Spleen (tissue), 11 donors: ENCODE measurements at regions not wholly inside any gene's neighbourhood (a gene's known extent, or its start where the extent isn't known, plus 50 kb on each side); places are given as distances from the start of the nearest gene placed in this dataset.

Experiments used
- DNase-seq: peaks from one replicate; pipeline ENCODE4 v3.0.0-alpha.2; 2020
- H3K27ac ChIP-seq, 8 donors: fragments of 200-600 bp; sonication (generic) in 7 of 8; 1 replicate in 4 of 8; 2 replicates in 4 of 8; pipeline versions ENCODE4 v1.5.0 to v1.8.0; 2016 to 2021; ENCODE audit warnings: inconsistent platforms in 4 of 8, mild to moderate bottlenecking in 4 of 8, moderate library complexity in 1 of 8
- H3K27me3 ChIP-seq, 7 donors: fragments of 200-600 bp; sonication (generic) in 6 of 7; replicated peaks in 1 of 7; 1 replicate in 4 of 7; 2 replicates in 3 of 7; pipeline versions ENCODE4 v1.5.0 to v1.8.0; 2016 to 2021; ENCODE audit warnings: inconsistent platforms in 3 of 7, mild to moderate bottlenecking in 1 of 7
- H3K36me3 ChIP-seq, 6 donors: fragments of 200-600 bp; sonication (generic) in 5 of 6; 1 replicate in 4 of 6; 2 replicates in 2 of 6; pipeline versions ENCODE4 v1.5.0 to v1.8.0; 2016 to 2021; ENCODE audit warnings: inconsistent platforms in 2 of 6
- H3K4me1 ChIP-seq, 6 donors: fragments of 200-600 bp; sonication (generic) in 5 of 6; 1 replicate in 3 of 6; 2 replicates in 3 of 6; pipeline versions ENCODE4 v1.5.0 to v1.8.0; 2016 to 2021; ENCODE audit warnings: inconsistent platforms in 3 of 6
- H3K4me3 ChIP-seq, 8 donors: fragments of 200-600 bp; sonication (generic) in 7 of 8; 1 replicate in 4 of 8; 2 replicates in 4 of 8; pipeline versions ENCODE4 v1.5.0 to v1.8.0; 2016 to 2021; ENCODE audit warnings: inconsistent platforms in 4 of 8, mild to moderate bottlenecking in 4 of 8, moderate library complexity in 2 of 8
- H3K9me3 ChIP-seq, 8 donors: fragments of 200-600 bp; sonication (generic) in 7 of 8; 1 replicate in 4 of 8; 2 replicates in 4 of 8; pipeline versions ENCODE4 v1.5.0 to v1.8.0; 2016 to 2021; ENCODE audit warnings: inconsistent platforms in 4 of 8
- POLR2A ChIP-seq, 3 donors: fragments of 450-650 bp; IDR thresholded peaks; one replicate each; pipeline ENCODE4 v1.5.1; 2017; ENCODE audit warnings: antibody characterized with exemption in 3 of 3, mild to moderate bottlenecking in 1 of 3
- POLR2AphosphoS5 ChIP-seq, 3 donors: sonication (generic); formaldehyde crosslinking; IDR thresholded peaks; one replicate each; pipeline ENCODE4 v1.5.1; 2017; ENCODE audit warnings: antibody characterized with exemption in 3 of 3
- WGBS, 5 donors: extraction: QIAGEN DNeasy Blood & Tissue Kit in 3 of 5; methylation state at CpG; one replicate each; pipeline versions ENCODE4 v1.1.5 to v1.1.7; 2013 to 2018; 5-methylcytosine and 5-hydroxymethylcytosine counted together
- intact Hi-C: fragments of 100-400 bp; cut with DNase I; formaldehyde crosslinking; loops from one replicate; pipeline ENCODE4 v1.15.0; 2023; ENCODE audit warnings: low total_unique reads
- TF ChIP-seq, protein P1 (sequence below), 11 experiments: fragments of 200-600 bp in 7 of 11; fragments of 450-650 bp in 4 of 11; sonication (generic) in 4 of 11; IDR thresholded peaks in 8 of 11; conservative IDR thresholded peaks in 3 of 11; 1 replicate in 7 of 11; 2 replicates in 4 of 11; pipeline versions ENCODE4 v1.4.0 to v1.8.0; 2016 to 2021; ENCODE audit warnings: antibody characterized with exemption in 11 of 11, inconsistent platforms in 4 of 11, mild to moderate bottlenecking in 1 of 11
- donor health status: healthy with polysubstance abuse.
- donor health status: DM: no; HTN: no; CAD: no; lungs with moderate emphysema.
- donor health status: DM: no; HTN: no; CAD: no.
- donor health status: Bipolar disorder and iron deficiency.
- donor health status: healthy.
- donor health status: DM: no; HTN: no; CAD: no.
- donor health status: DM: yes; HTN: yes; CAD: no.

DNA sequence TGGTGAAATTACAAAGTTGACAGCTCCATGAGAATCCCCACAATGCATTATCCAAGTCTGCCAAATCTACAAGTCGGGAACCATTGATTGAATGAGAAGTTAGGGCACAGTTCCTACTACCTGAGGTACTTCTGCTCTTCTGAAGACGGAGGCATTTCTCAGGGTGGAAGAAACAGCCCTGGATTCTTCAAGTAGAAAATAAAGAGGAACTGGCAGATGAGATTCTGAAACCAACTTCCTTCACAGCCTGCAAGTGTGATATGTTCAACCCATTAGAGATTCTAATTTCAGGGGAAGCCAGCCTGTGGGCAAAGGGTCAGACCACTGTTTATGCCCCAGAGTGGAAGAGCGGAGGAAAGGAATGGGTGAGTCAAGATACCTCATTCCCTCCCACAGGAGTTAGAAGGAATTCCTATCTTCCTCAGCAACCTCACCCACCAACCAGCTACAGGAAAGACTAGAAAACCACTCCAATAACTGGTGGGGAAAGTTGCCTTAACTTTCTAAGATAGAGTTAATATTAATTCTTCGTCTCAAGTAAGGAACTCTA lies 50.5 kb upstream of the BMPER start:
- Histone ChIP-seq H3K9me3 (no peaks in the 10 kb centered on the region), H3K4me3 (no peak overlapping the region), H3K27ac (no peak overlapping the region), H3K36me3 (no peaks in the 10 kb centered on the region), H3K27me3 (no peaks in the 10 kb centered on the region), H3K4me1 (no peaks in the 10 kb centered on the region)
- no peak for DNase-seq
- WGBS, 5 donors, result 36 to 62% (median 41%) methylated on average over 4 of the region's 4 CpGs
- TF ChIP-seq POLR2A (IDR thresholded peaks at IDR 0.05) (no peak), POLR2AphosphoS5 (IDR thresholded peaks at IDR 0.05) (no peak)
- TF ChIP-seq, protein P1, sequence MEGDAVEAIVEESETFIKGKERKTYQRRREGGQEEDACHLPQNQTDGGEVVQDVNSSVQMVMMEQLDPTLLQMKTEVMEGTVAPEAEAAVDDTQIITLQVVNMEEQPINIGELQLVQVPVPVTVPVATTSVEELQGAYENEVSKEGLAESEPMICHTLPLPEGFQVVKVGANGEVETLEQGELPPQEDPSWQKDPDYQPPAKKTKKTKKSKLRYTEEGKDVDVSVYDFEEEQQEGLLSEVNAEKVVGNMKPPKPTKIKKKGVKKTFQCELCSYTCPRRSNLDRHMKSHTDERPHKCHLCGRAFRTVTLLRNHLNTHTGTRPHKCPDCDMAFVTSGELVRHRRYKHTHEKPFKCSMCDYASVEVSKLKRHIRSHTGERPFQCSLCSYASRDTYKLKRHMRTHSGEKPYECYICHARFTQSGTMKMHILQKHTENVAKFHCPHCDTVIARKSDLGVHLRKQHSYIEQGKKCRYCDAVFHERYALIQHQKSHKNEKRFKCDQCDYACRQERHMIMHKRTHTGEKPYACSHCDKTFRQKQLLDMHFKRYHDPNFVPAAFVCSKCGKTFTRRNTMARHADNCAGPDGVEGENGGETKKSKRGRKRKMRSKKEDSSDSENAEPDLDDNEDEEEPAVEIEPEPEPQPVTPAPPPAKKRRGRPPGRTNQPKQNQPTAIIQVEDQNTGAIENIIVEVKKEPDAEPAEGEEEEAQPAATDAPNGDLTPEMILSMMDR (IDR thresholded peaks at IDR 0.05 in 8 of 11, conservative IDR thresholded peaks at IDR 0.05 in 3 of 11), result no peak
- intact Hi-C loops, result no loop called here
